Type B pancreatic cell (in vitro differentiated cells): ENCODE measurements at regions not wholly inside any gene's neighbourhood (a gene's known extent, or its start where the extent isn't known, plus 50 kb on each side); places are given as distances from the start of the nearest gene placed in this dataset.

Experiments
- DNase-seq: peaks from one replicate; pipeline ENCODE4 v3.0.0; 2021; ENCODE audit warnings: mixed read lengths; ENCODE audit not compliant: unreplicated experiment; ENCODE audit errors: extremely low spot score
- H3K27ac Mint-ChIP-seq: 2 replicates; pipeline ENCODE4 v1.8.0; 2021; ENCODE audit warnings: mild to moderate bottlenecking, mixed read lengths
- H3K27me3 Mint-ChIP-seq: 2 replicates; pipeline ENCODE4 v1.8.0; 2021; ENCODE audit warnings: mixed read lengths
- H3K36me3 Mint-ChIP-seq: 2 replicates; pipeline ENCODE4 v1.8.0; 2021; ENCODE audit warnings: mixed read lengths
- H3K4me1 Mint-ChIP-seq: one replicate; pipeline ENCODE4 v1.8.0; 2021; ENCODE audit warnings: mixed read lengths; ENCODE audit not compliant: unreplicated experiment
- H3K4me3 Mint-ChIP-seq: 2 replicates; pipeline ENCODE4 v1.8.0; 2021; ENCODE audit warnings: mild to moderate bottlenecking, mixed read lengths
- H3K9me3 Mint-ChIP-seq: 2 replicates; pipeline ENCODE4 v1.8.0; 2021; ENCODE audit warnings: mixed read lengths
- CTCF ChIP-seq: fragments of 200-600 bp; sonication (generic); conservative IDR thresholded peaks from 2 replicates; pipeline ENCODE4 v1.5.0; 2021; ENCODE audit warnings: antibody characterized with exemption, mild to moderate bottlenecking

- no peak for TF ChIP-seq CTCF
- Mint-ChIP-seq H3K4me3 (no peak overlapping the region), H3K27ac (no peak overlapping the region), H3K36me3 (peaks cover 4% of the 10 kb centered on the region), H3K9me3 (peaks cover 11% of the 10 kb centered on the region), H3K4me1 (peaks cover 26% of the 10 kb centered on the region), H3K27me3 (no peaks in the 10 kb centered on the region)
- DNase-seq, result no peak
Measured at GRCh38 chr21:14881863-14882499, 182.8 kb downstream of the NRIP1 start.

- no peak overlapping the region for H3K27ac Mint-ChIP-seq
- no peaks in the 10 kb centered on the region for H3K27me3 Mint-ChIP-seq
- no peak for DNase-seq
- peaks cover 4% of the 10 kb centered on the region for H3K36me3 Mint-ChIP-seq
- no peak for TF ChIP-seq CTCF
- H3K4me1 Mint-ChIP-seq, result peaks cover 36% of the 10 kb centered on the region
- no peak overlapping the region for H3K4me3 Mint-ChIP-seq
- peaks cover 11% of the 10 kb centered on the region for H3K9me3 Mint-ChIP-seq
Measured at GRCh38 chr21:14880922-14881321, 183.9 kb downstream of the NRIP1 start.

- Mint-ChIP-seq H3K27ac (no peak overlapping the region), H3K4me3 (no peak overlapping the region), H3K27me3 (no peaks in the 10 kb centered on the region), H3K4me1 (peaks cover 49% of the 10 kb centered on the region), H3K9me3 (peaks cover 11% of the 10 kb centered on the region), H3K36me3 (peaks cover 4% of the 10 kb centered on the region)
- no peak for DNase-seq
- TF ChIP-seq CTCF, result no peak
Measured at GRCh38 chr21:14879458-14879857, 185.3 kb downstream of the NRIP1 start.

GRCh38 chr21:14878971-14879370 lies 185.8 kb downstream of the NRIP1 start:
- Mint-ChIP-seq H3K9me3 (peaks cover 6% of the 10 kb centered on the region), H3K27me3 (no peaks in the 10 kb centered on the region), H3K4me3 (no peak overlapping the region), H3K27ac (no peak overlapping the region), H3K4me1 (peaks cover 49% of the 10 kb centered on the region), H3K36me3 (peaks cover 4% of the 10 kb centered on the region)
- DNase-seq, result no peak
- no peak for TF ChIP-seq CTCF

- H3K9me3 Mint-ChIP-seq, result peaks cover 3% of the 10 kb centered on the region
- H3K27me3 Mint-ChIP-seq, result no peaks in the 10 kb centered on the region
- H3K36me3 Mint-ChIP-seq, result peaks cover 4% of the 10 kb centered on the region
- no peak for TF ChIP-seq CTCF
- H3K4me3 Mint-ChIP-seq, result peak overlapping the region; percentile 53
- H3K4me1 Mint-ChIP-seq, result peaks cover 49% of the 10 kb centered on the region
- peak overlapping the region; percentile 75 for H3K27ac Mint-ChIP-seq
- no peak for DNase-seq
Measured at GRCh38 chr21:14877581-14878228, 187.1 kb downstream of the NRIP1 start.
